ENCODE measurements at regions not wholly inside any gene's neighbourhood (a gene's known extent, or its start where the extent isn't known, plus 50 kb on each side); places are given as distances from the start of the nearest gene placed in this dataset.

- FAIRE-seq (no peak), DNase-seq (ENCODE audit: low read depth, low spot score) (no peak)
- Histone ChIP-seq H3K4me1 (ENCODE audit: control insufficient read depth, extremely low read depth, insufficient read depth, low read length) (no peaks in the 10 kb centered on the region), H2AFZ (ENCODE audit: control insufficient read depth, low read length) (no peak overlapping the region), H3K79me2 (ENCODE audit: control insufficient read depth, insufficient read depth, low read length) (no peaks in the 10 kb centered on the region), H3K27me3 (ENCODE audit: control insufficient read depth, extremely low read depth, insufficient read depth, low read length) (no peaks in the 10 kb centered on the region), H3K27ac (ENCODE audit: control insufficient read depth, insufficient read depth, low read length) (no peak overlapping the region), H4K20me1 (ENCODE audit: control insufficient read depth, extremely low read depth, insufficient read depth, low read length) (no peaks in the 10 kb centered on the region), H3K36me3 (ENCODE audit: control insufficient read depth in 2 of 2, extremely low read depth in 1 of 2, insufficient read depth in 2 of 2, low read length in 2 of 2) (no peaks in the 10 kb centered on the region), H3K9me1 (ENCODE audit: control insufficient read depth, extremely low read depth, insufficient read depth, low read length) (no peaks in the 10 kb centered on the region), H3K9ac (ENCODE audit: control insufficient read depth, extremely low read depth, insufficient read depth, low read length) (no peak overlapping the region), H3K4me3 (ENCODE audit: control insufficient read depth in 2 of 3, extremely low read depth in 1 of 3, insufficient read depth in 2 of 3, low read depth in 1 of 3, low read length in 3 of 3) (no peak overlapping the region), H3K9me3 (ENCODE audit: control insufficient read depth, low read depth, low read length) (no peaks in the 10 kb centered on the region), H3K4me2 (ENCODE audit: control insufficient read depth, extremely low read depth, insufficient read depth, low read depth, low read length) (no peak overlapping the region)
- TF ChIP-seq, protein P1, sequence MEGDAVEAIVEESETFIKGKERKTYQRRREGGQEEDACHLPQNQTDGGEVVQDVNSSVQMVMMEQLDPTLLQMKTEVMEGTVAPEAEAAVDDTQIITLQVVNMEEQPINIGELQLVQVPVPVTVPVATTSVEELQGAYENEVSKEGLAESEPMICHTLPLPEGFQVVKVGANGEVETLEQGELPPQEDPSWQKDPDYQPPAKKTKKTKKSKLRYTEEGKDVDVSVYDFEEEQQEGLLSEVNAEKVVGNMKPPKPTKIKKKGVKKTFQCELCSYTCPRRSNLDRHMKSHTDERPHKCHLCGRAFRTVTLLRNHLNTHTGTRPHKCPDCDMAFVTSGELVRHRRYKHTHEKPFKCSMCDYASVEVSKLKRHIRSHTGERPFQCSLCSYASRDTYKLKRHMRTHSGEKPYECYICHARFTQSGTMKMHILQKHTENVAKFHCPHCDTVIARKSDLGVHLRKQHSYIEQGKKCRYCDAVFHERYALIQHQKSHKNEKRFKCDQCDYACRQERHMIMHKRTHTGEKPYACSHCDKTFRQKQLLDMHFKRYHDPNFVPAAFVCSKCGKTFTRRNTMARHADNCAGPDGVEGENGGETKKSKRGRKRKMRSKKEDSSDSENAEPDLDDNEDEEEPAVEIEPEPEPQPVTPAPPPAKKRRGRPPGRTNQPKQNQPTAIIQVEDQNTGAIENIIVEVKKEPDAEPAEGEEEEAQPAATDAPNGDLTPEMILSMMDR (optimal IDR thresholded peaks at IDR 0.05 in 1 of 3, IDR thresholded peaks at IDR 0.05 in 1 of 3, conservative IDR thresholded peaks at IDR 0.05 in 1 of 3; ENCODE audit: extremely low read depth in 1 of 3, insufficient read depth in 2 of 3, low read length in 3 of 3), result no peak
- no peak for TF ChIP-seq EZH2 (IDR thresholded peaks at IDR 0.05; ENCODE audit: low read length)
- dilution Hi-C loops (cut with MboI; ENCODE audit: extremely low pct_ligation_motif_present, low sequenced_read_pairs), result no loop called here
These were observed 296.6 kb upstream of the MYOCD start for GRCh38 chr17:12369065-12369464.

- H3K4me2 ChIP-seq (ENCODE audit: control insufficient read depth, extremely low read depth, insufficient read depth, low read depth, low read length), result no peak overlapping the region
- no peaks in the 10 kb centered on the region for H3K9me3 ChIP-seq (ENCODE audit: control insufficient read depth, low read depth, low read length)
- H3K27ac ChIP-seq (ENCODE audit: control insufficient read depth, insufficient read depth, low read length), result no peak overlapping the region
- no peaks in the 10 kb centered on the region for H3K9me1 ChIP-seq (ENCODE audit: control insufficient read depth, extremely low read depth, insufficient read depth, low read length)
- no peaks in the 10 kb centered on the region for H3K27me3 ChIP-seq (ENCODE audit: control insufficient read depth, extremely low read depth, insufficient read depth, low read length)
- dilution Hi-C loops (cut with MboI; ENCODE audit: extremely low pct_ligation_motif_present, low sequenced_read_pairs), result no loop called here
- H3K9ac ChIP-seq (ENCODE audit: control insufficient read depth, extremely low read depth, insufficient read depth, low read length), result no peak overlapping the region
- FAIRE-seq (no peak), DNase-seq (ENCODE audit: low read depth, low spot score) (no peak)
- TF ChIP-seq EZH2 (IDR thresholded peaks at IDR 0.05; ENCODE audit: low read length), result no peak
- TF ChIP-seq, protein P1 (optimal IDR thresholded peaks at IDR 0.05 in 1 of 3, IDR thresholded peaks at IDR 0.05 in 1 of 3, conservative IDR thresholded peaks at IDR 0.05 in 1 of 3; ENCODE audit: extremely low read depth in 1 of 3, insufficient read depth in 2 of 3, low read length in 3 of 3), result no peak
- no peaks in the 10 kb centered on the region for H3K79me2 ChIP-seq (ENCODE audit: control insufficient read depth, insufficient read depth, low read length)
- no peak overlapping the region for H3K4me3 ChIP-seq (ENCODE audit: control insufficient read depth in 2 of 3, extremely low read depth in 1 of 3, insufficient read depth in 2 of 3, low read depth in 1 of 3, low read length in 3 of 3)
- H3K36me3 ChIP-seq (ENCODE audit: control insufficient read depth in 2 of 2, extremely low read depth in 1 of 2, insufficient read depth in 2 of 2, low read length in 2 of 2), result no peaks in the 10 kb centered on the region
- no peaks in the 10 kb centered on the region for H3K4me1 ChIP-seq (ENCODE audit: control insufficient read depth, extremely low read depth, insufficient read depth, low read length)
- H4K20me1 ChIP-seq (ENCODE audit: control insufficient read depth, extremely low read depth, insufficient read depth, low read length), result no peaks in the 10 kb centered on the region
- no peak overlapping the region for H2AFZ ChIP-seq (ENCODE audit: control insufficient read depth, low read length)
These were observed 289.4 kb upstream of the MYOCD start for GRCh38 chr17:12376276-12376675.
